ENCODE measurements at regions not wholly inside any gene's neighbourhood (a gene's known extent, or its start where the extent isn't known, plus 50 kb on each side); places are given as distances from the start of the nearest gene placed in this dataset.
"Not testable (repeated sequence)": the region's sequence is repeated elsewhere in the genome, so short reads cannot be mapped to it uniquely, and the experiment has no call there.

GRCh38 chr14:87020106-87020505, 972.9 kb downstream of the GALC start:
- TF ChIP-seq, protein P1, sequence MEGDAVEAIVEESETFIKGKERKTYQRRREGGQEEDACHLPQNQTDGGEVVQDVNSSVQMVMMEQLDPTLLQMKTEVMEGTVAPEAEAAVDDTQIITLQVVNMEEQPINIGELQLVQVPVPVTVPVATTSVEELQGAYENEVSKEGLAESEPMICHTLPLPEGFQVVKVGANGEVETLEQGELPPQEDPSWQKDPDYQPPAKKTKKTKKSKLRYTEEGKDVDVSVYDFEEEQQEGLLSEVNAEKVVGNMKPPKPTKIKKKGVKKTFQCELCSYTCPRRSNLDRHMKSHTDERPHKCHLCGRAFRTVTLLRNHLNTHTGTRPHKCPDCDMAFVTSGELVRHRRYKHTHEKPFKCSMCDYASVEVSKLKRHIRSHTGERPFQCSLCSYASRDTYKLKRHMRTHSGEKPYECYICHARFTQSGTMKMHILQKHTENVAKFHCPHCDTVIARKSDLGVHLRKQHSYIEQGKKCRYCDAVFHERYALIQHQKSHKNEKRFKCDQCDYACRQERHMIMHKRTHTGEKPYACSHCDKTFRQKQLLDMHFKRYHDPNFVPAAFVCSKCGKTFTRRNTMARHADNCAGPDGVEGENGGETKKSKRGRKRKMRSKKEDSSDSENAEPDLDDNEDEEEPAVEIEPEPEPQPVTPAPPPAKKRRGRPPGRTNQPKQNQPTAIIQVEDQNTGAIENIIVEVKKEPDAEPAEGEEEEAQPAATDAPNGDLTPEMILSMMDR (IDR thresholded peaks at IDR 0.05) = not testable (repeated sequence)
- TF ChIP-seq REST (IDR thresholded peaks at IDR 0.05; ENCODE audit: insufficient read depth in 1 of 2, low read depth in 2 of 2, low read length in 1 of 2) = not testable (repeated sequence)

All from Panc1 (cell line).